IMR-90 (cell line): ENCODE measurements at regions not wholly inside any gene's neighbourhood (a gene's known extent, or its start where the extent isn't known, plus 50 kb on each side); places are given as distances from the start of the nearest gene placed in this dataset.

Source experiments
- ATAC-seq: fragments of 200-7000 bp; cut with Tn5 transposase; 2 replicates; pipeline ENCODE4 v1.9.1; 2020; ENCODE audit warnings: low read depth, mild to moderate bottlenecking, moderate library complexity
- BruUV-seq: library from RNA; stranded (reverse); fragments of 400-500 nt; replicated peaks from 2 replicates; lab custom pipeline; 2021; lab: Mats Ljungman, UMichigan
- CTCF ChIA-PET: fragments of 300-600 bp; formaldehyde crosslinking; extraction: SDS; loops from one replicate; lab custom pipeline; 2021; ENCODE audit warnings: antibody characterized with exemption; lab: Yijun Ruan, JAX
- POLR2A ChIA-PET: fragments of 300-600 bp; sonication (Branson Sonifier 250); formaldehyde crosslinking; loops from one replicate; lab custom pipeline; 2022; ENCODE audit warnings: antibody characterized with exemption; ENCODE audit not compliant: unreplicated experiment; lab: Charles Lee
- DNase-seq: peaks from one replicate; pipeline ENCODE4 v3.0.0; 2013
- H2AFZ ChIP-seq: replicated peaks from 2 replicates; pipeline ENCODE3; 2013; ENCODE audit warnings: low read length, mild to moderate bottlenecking; ENCODE audit not compliant: poor library complexity
- H2AK5ac ChIP-seq: 2 replicates; pipeline ENCODE4 v1.6.1; 2013; ENCODE audit warnings: low read depth, low read length, inconsistent platforms
- H2AK9ac ChIP-seq: replicated peaks from 2 replicates; pipeline ENCODE3; 2013; ENCODE audit warnings: mild to moderate bottlenecking, low read depth, low read length, moderate library complexity; ENCODE audit not compliant: poor library complexity
- H2BK120ac ChIP-seq: 2 replicates; pipeline ENCODE4 v1.6.1; 2013; ENCODE audit warnings: low read depth, low read length, inconsistent platforms
- H2BK15ac ChIP-seq: 3 replicates; pipeline ENCODE4 v1.6.1; 2013; ENCODE audit warnings: low read depth, low read length, inconsistent platforms
- H2BK20ac ChIP-seq: 2 replicates; pipeline ENCODE4 v1.6.1; 2013; ENCODE audit warnings: low read depth, mild to moderate bottlenecking, inconsistent platforms, low read length, moderate library complexity
- H2BK5ac ChIP-seq: 2 replicates; pipeline ENCODE4 v1.6.1; 2013; ENCODE audit warnings: mild to moderate bottlenecking, low read depth, low read length, inconsistent platforms; ENCODE audit not compliant: poor library complexity, severe bottlenecking
- H3K14ac ChIP-seq: replicated peaks from 2 replicates; pipeline ENCODE4 v1.6.1; 2013; ENCODE audit warnings: low read depth, low read length, inconsistent platforms
- H3K18ac ChIP-seq: 2 replicates; pipeline ENCODE4 v1.6.1; 2013; ENCODE audit warnings: low read depth, low read length, control low read depth
- H3K23ac ChIP-seq: 2 replicates; pipeline ENCODE4 v1.6.1; 2013; ENCODE audit warnings: low read depth, low read length, inconsistent platforms
- H3K27ac ChIP-seq: 2 replicates; pipeline ENCODE4 v1.5.1; 2013; ENCODE audit warnings: mild to moderate bottlenecking, control low read depth, low read length; ENCODE audit not compliant: insufficient read depth
- H3K27me3 ChIP-seq: 2 replicates; pipeline ENCODE4 v1.6.1; 2013; ENCODE audit warnings: low read length; ENCODE audit not compliant: control insufficient read depth, insufficient read depth
- H3K36me3 ChIP-seq: 2 replicates; pipeline ENCODE4 v1.6.1; 2013; ENCODE audit warnings: low read length, mixed read lengths; ENCODE audit not compliant: control insufficient read depth, insufficient read depth
- H3K4ac ChIP-seq: 2 replicates; pipeline ENCODE4 v1.6.1; 2013; ENCODE audit warnings: low read depth, low read length, inconsistent platforms
- H3K4me1 ChIP-seq: 2 replicates; pipeline ENCODE4 v1.6.1; 2013; ENCODE audit warnings: low read length, mixed read lengths; ENCODE audit not compliant: control insufficient read depth, insufficient read depth
- H3K4me2 ChIP-seq: 2 replicates; pipeline ENCODE4 v1.6.1; 2013; ENCODE audit warnings: low read depth, mild to moderate bottlenecking, control low read depth, low read length, moderate library complexity
- H3K4me3 ChIP-seq: 2 replicates; pipeline ENCODE4 v1.5.1; 2013; ENCODE audit warnings: low read depth, mild to moderate bottlenecking, control low read depth, low read length, moderate library complexity; ENCODE audit not compliant: insufficient read depth
- H3K56ac ChIP-seq: 2 replicates; pipeline ENCODE4 v1.6.1; 2013; ENCODE audit warnings: low read length, inconsistent platforms; ENCODE audit not compliant: insufficient read depth; ENCODE audit errors: extremely low read depth
- H3K79me1 ChIP-seq, 2 experiments: 2 replicates each; pipeline ENCODE4 v1.6.1; 2013; ENCODE audit warnings: low read length in 2 of 2, inconsistent platforms in 1 of 2, low read depth in 1 of 2
- H3K9ac ChIP-seq: 2 replicates; pipeline ENCODE4 v1.6.1; 2013; ENCODE audit warnings: low read depth, low read length, control low read depth
- H3K9me1 ChIP-seq: 2 replicates; pipeline ENCODE4 v1.6.1; 2013; ENCODE audit warnings: low read length, inconsistent platforms; ENCODE audit not compliant: insufficient read depth
- H3K9me3 ChIP-seq: 2 replicates; pipeline ENCODE4 v1.6.1; 2013; ENCODE audit warnings: low read length; ENCODE audit not compliant: control insufficient read depth, insufficient read depth
- H4K20me1 ChIP-seq: 2 replicates; pipeline ENCODE4 v1.6.1; 2013; ENCODE audit warnings: low read length, inconsistent platforms; ENCODE audit not compliant: insufficient read depth
- H4K5ac ChIP-seq: 2 replicates; pipeline ENCODE4 v1.6.1; 2013; ENCODE audit warnings: mild to moderate bottlenecking, low read depth, low read length, control low read depth
- H4K8ac ChIP-seq, 2 experiments: 2 replicates each; pipeline ENCODE4 v1.6.1; 2013; ENCODE audit warnings: low read depth in 2 of 2, low read length in 2 of 2, control low read depth in 1 of 2, inconsistent platforms in 1 of 2
- H4K91ac ChIP-seq: 2 replicates; pipeline ENCODE4 v1.6.1; 2013; ENCODE audit warnings: low read depth, low read length, inconsistent platforms; ENCODE audit not compliant: insufficient read depth
- MAFK ChIP-seq: IDR thresholded peaks from 2 replicates; pipeline ENCODE4 v1.6.1; 2012; ENCODE audit warnings: low read depth, low read length, improper control_type of control experiment
- NFE2L2 ChIP-seq: fragments of 150-350 bp; IDR thresholded peaks from 2 replicates; pipeline ENCODE4 v1.6.1; 2016; ENCODE audit warnings: low read depth, mild to moderate bottlenecking, low read length
- WGBS, 2 experiments: methylation state at CpG; one replicate each; pipeline versions ENCODE4 v1.1.5 to v1.1.7; 2013; ENCODE audit warnings: missing lambda C conversion rate in 2 of 2; ENCODE audit not compliant: insufficient read length in 1 of 2; ENCODE audit errors: extremely low coverage in 2 of 2; 5-methylcytosine and 5-hydroxymethylcytosine counted together
- dilution Hi-C: fragments of 300-500 bp; cut with HindIII; formaldehyde crosslinking; loops from one replicate; pipeline ENCODE4 v1.14.3; 2018; ENCODE audit warnings: low sequenced_read_pairs; ENCODE audit not compliant: unreplicated experiment
- in situ Hi-C: fragments of 300-500 bp; cut with MboI; formaldehyde crosslinking; loops from 3 replicates; pipeline ENCODE4 v1.14.3; 2019; ENCODE audit warnings: low sequenced_read_pairs, inconsistent platforms, mixed read lengths
- intact Hi-C: fragments of 100-400 bp; cut with micrococcal nuclease; formaldehyde crosslinking; loops from 2 replicates; pipeline ENCODE4 v1.10.0; 2022

DNA sequence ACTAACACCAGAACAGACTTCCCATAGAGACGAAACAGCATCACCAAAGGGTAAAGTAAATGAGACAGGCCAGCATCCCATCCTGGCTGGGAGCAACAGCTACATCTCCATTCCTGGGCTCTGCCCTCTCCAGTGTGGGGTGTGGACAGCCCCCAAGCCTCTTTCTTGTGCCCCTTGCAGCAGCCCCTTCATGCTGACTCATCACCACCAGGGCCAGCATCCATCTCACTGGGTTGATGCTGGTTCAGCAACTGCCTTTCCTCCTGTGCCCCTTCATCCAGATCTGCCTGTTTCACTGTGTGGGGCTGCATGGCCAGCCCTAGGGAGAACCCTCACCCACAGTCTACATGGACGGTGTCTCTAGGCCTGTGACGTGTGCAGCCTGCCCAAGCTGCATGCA, 569.1 kb upstream of the TBX3 start:
- no peaks in the 10 kb centered on the region for H3K9me1 ChIP-seq
- H3K9ac ChIP-seq = no peak overlapping the region
- ATAC-seq (no peak), DNase-seq (no peak)
- no peaks in the 10 kb centered on the region for H3K36me3 ChIP-seq
- H3K23ac ChIP-seq = no peak overlapping the region
- intact Hi-C loops (no loop called here), dilution Hi-C loops (no loop called here), in situ Hi-C loops (no loop called here)
- H3K9me3 ChIP-seq = no peaks in the 10 kb centered on the region
- no peak overlapping the region for H3K14ac ChIP-seq
- no peak overlapping the region for H3K4ac ChIP-seq
- H3K27ac ChIP-seq = no peak overlapping the region
- peaks cover 5% of the 10 kb centered on the region; the same call in 1 of the 2 replicates for H3K27me3 ChIP-seq
- no TSS peak for BruUV-seq
- ChIA-PET POLR2A (no interaction called here), CTCF (no interaction called here)
- H3K18ac ChIP-seq = no peak overlapping the region
- H4K8ac ChIP-seq = no peak overlapping the region
- TF ChIP-seq NFE2L2 = no peak
- 0 out of 2 replicates have a peak, but pooled peaks have one; percentile 4 for TF ChIP-seq MAFK
- H2BK20ac ChIP-seq = no peak overlapping the region
- no peaks in the 10 kb centered on the region for H3K79me1 ChIP-seq
- H4K20me1 ChIP-seq = no peaks in the 10 kb centered on the region
- no peak overlapping the region for H4K5ac ChIP-seq
- no peak overlapping the region for H3K56ac ChIP-seq
- H3K4me3 ChIP-seq = no peak overlapping the region
- no peak overlapping the region for H2AK9ac ChIP-seq
- H3K4me2 ChIP-seq = no peak overlapping the region
- no peak overlapping the region for H2AK5ac ChIP-seq
- no peak overlapping the region for H2BK5ac ChIP-seq
- peak overlapping the region; percentile 36 for H2AFZ ChIP-seq
- H3K4me1 ChIP-seq = no peaks in the 10 kb centered on the region
- WGBS, 2 experiments = no CpG with 5 or more reads among the region's 3 CpGs
- no peak overlapping the region for H2BK120ac ChIP-seq
- no peak overlapping the region for H4K91ac ChIP-seq
- H2BK15ac ChIP-seq = no peak overlapping the region
